ENCODE measurements at regions not wholly inside any gene's neighbourhood (a gene's known extent, or its start where the extent isn't known, plus 50 kb on each side); places are given as distances from the start of the nearest gene placed in this dataset.
"Not testable (repeated sequence)": the region's sequence is repeated elsewhere in the genome, so short reads cannot be mapped to it uniquely, and the experiment has no call there.

GRCh38 chr9:113660196-113660595 is 196.7 kb downstream of the RGS3 start:
- DNase-seq (ENCODE audit: low spot score) (no peak), ATAC-seq (no peak)
- intact Hi-C loops (cut with DNase I), result loop anchor here (10.0 kb wide), 1 partner anchor 755 kb away; no protein-coding TSS in a partner anchor

- DNase-seq (ENCODE audit: low spot score), result no peak
- ATAC-seq, result no peak
- intact Hi-C loops (cut with DNase I), result loop anchor here (10.0 kb wide), 1 partner anchor 756 kb away; no protein-coding TSS in a partner anchor
Observed at GRCh38 chr9:113661074-113661473, 197.5 kb downstream of the RGS3 start.

GRCh38 chr9:113664181-113664875 is 200.8 kb downstream of the RGS3 start:
- intact Hi-C loops (cut with DNase I), result loop anchor here (10.0 kb wide), 1 partner anchor 760 kb away; no protein-coding TSS in a partner anchor
- ATAC-seq (no peak), DNase-seq (ENCODE audit: low spot score) (peak; percentile 12)

- intact Hi-C loops (cut with DNase I), result loop anchor here (10.0 kb wide), 1 partner anchor 760 kb away; no protein-coding TSS in a partner anchor
- ATAC-seq (no peak), DNase-seq (ENCODE audit: low spot score) (no peak)
Observed at GRCh38 chr9:113665064-113665463, 201.5 kb downstream of the RGS3 start.

- intact Hi-C loops (cut with DNase I), result loop anchor here (10.0 kb wide), 1 partner anchor 761 kb away; no protein-coding TSS in a partner anchor
- DNase-seq (ENCODE audit: low spot score) (peak; percentile 39), ATAC-seq (no peak)
Observed at GRCh38 chr9:113665756-113666155, 202.2 kb downstream of the RGS3 start.

- DNase-seq (ENCODE audit: low spot score), result no peak
- ATAC-seq, result no peak
- intact Hi-C loops (cut with DNase I), result loop anchor here (10.0 kb wide), 1 partner anchor 763 kb away; no protein-coding TSS in a partner anchor
Observed at GRCh38 chr9:113668061-113668460, 204.5 kb downstream of the RGS3 start.

- DNase-seq (ENCODE audit: low spot score) (no peak), ATAC-seq (no peak)
- intact Hi-C loops (cut with DNase I), result loop anchor here (10.0 kb wide), 1 partner anchor 765 kb away; no protein-coding TSS in a partner anchor
Observed at GRCh38 chr9:113669522-113670115, 206.1 kb downstream of the RGS3 start.

GRCh38 chr9:113673726-113674125 is 202.4 kb upstream of the ZNF618 start:
- DNase-seq (ENCODE audit: low spot score) (no peak), ATAC-seq (no peak)
- intact Hi-C loops (cut with DNase I), result no loop called here

- DNase-seq (ENCODE audit: low spot score) (no peak), ATAC-seq (no peak)
- intact Hi-C loops (cut with DNase I), result no loop called here
Observed at GRCh38 chr9:113674436-113674835, 201.7 kb upstream of the ZNF618 start.

- DNase-seq (ENCODE audit: low spot score) (peak; percentile 82), ATAC-seq (peak; percentile 81)
- intact Hi-C loops (cut with DNase I), result no loop called here
Observed at GRCh38 chr9:113675475-113675941, 200.6 kb upstream of the ZNF618 start.

- intact Hi-C loops (cut with DNase I), result no loop called here
- DNase-seq (ENCODE audit: low spot score) (no peak), ATAC-seq (peak; percentile 29)
Observed at GRCh38 chr9:113677057-113677456, 199.1 kb upstream of the ZNF618 start.

- intact Hi-C loops (cut with DNase I), result no loop called here
- no peak for DNase-seq (ENCODE audit: low spot score)
- ATAC-seq, result no peak
Observed at GRCh38 chr9:113677569-113677968, 198.5 kb upstream of the ZNF618 start.

GRCh38 chr9:113678119-113678858 is 197.8 kb upstream of the ZNF618 start:
- ATAC-seq, result no peak

GRCh38 chr9:113678859-113679256 is 197.3 kb upstream of the ZNF618 start:
- DNase-seq (ENCODE audit: low spot score) (no peak), ATAC-seq (no peak)
- intact Hi-C loops (cut with DNase I), result no loop called here

More at GRCh38 chr9:113678119-113678858, 197.8 kb upstream of the ZNF618 start:
- DNase-seq (ENCODE audit: low spot score), result no peak
- intact Hi-C loops (cut with DNase I), result no loop called here

- ATAC-seq, result peak; percentile 71
- peak; percentile 87 for DNase-seq (ENCODE audit: low spot score)
- intact Hi-C loops (cut with DNase I), result no loop called here
Observed at GRCh38 chr9:113682297-113682771, 193.8 kb upstream of the ZNF618 start.

GRCh38 chr9:113685636-113686035 is 190.5 kb upstream of the ZNF618 start:
- intact Hi-C loops (cut with DNase I); DNase-seq (ENCODE audit: low spot score); ATAC-seq: not testable (repeated sequence)

- intact Hi-C loops (cut with DNase I), result no loop called here
- no peak for ATAC-seq
- no peak for DNase-seq (ENCODE audit: low spot score)
Observed at GRCh38 chr9:113687107-113687679, 188.9 kb upstream of the ZNF618 start.

GRCh38 chr9:113687680-113688371 is 188.3 kb upstream of the ZNF618 start:
- intact Hi-C loops (cut with DNase I), result no loop called here
- ATAC-seq (peak; percentile 31), DNase-seq (ENCODE audit: low spot score) (no peak)
